H1 (cell line): ENCODE measurements at regions not wholly inside any gene's neighbourhood (a gene's known extent, or its start where the extent isn't known, plus 50 kb on each side); places are given as distances from the start of the nearest gene placed in this dataset.

ENCODE experiments used
- CTCF ChIA-PET: fragments of 300-600 bp; sonication (Branson Sonifier 250); formaldehyde crosslinking; loops from one replicate; lab custom pipeline; 2021; ENCODE audit not compliant: partially characterized antibody; lab: Charles Lee
- POLR2A ChIA-PET: fragments of 300-600 bp; sonication (Branson Sonifier 250); formaldehyde crosslinking; loops from one replicate; lab custom pipeline; 2021; ENCODE audit warnings: inconsistent platforms; ENCODE audit not compliant: partially characterized antibody; lab: Charles Lee
- DNase-seq, 2 experiments: peaks; one replicate each; pipeline versions ENCODE4 v3.0.0 to v3.0.0-alpha.2; 2010 to 2022; ENCODE audit warnings: low spot score in 2 of 2, low read depth in 1 of 2, mixed read lengths in 1 of 2
- FAIRE-seq: peaks from 2 replicates; lab custom pipeline; 2011; peaks lifted over from hg19 to GRCh38; lab: Jason Lieb, UNC
- H2AFZ ChIP-seq: 2 replicates; pipeline ENCODE4 v1.8.1; 2012; ENCODE audit warnings: low read length, inconsistent platforms
- H2AK5ac ChIP-seq: 2 replicates; pipeline ENCODE4 v1.6.1; 2013; ENCODE audit warnings: low read depth, low read length
- H2BK120ac ChIP-seq: replicated peaks from 2 replicates; pipeline ENCODE3; 2013; ENCODE audit warnings: low read depth, low read length, inconsistent platforms
- H2BK12ac ChIP-seq: 2 replicates; pipeline ENCODE4 v1.6.1; 2013; ENCODE audit warnings: low read depth, low read length
- H2BK15ac ChIP-seq: 2 replicates; pipeline ENCODE4 v1.6.1; 2013; ENCODE audit warnings: low read length
- H2BK20ac ChIP-seq: 2 replicates; pipeline ENCODE4 v1.6.1; 2013; ENCODE audit warnings: low read length
- H2BK5ac ChIP-seq: 2 replicates; pipeline ENCODE4 v1.6.1; 2013; ENCODE audit warnings: low read depth, low read length
- H3K14ac ChIP-seq: 2 replicates; pipeline ENCODE4 v1.6.1; 2013; ENCODE audit warnings: inconsistent platforms; ENCODE audit not compliant: insufficient read length
- H3K18ac ChIP-seq: 2 replicates; pipeline ENCODE4 v1.6.1; 2013; ENCODE audit warnings: low read length; ENCODE audit errors: extremely low read depth
- H3K23ac ChIP-seq: 2 replicates; pipeline ENCODE4 v1.6.1; 2013; ENCODE audit warnings: inconsistent platforms; ENCODE audit not compliant: insufficient read length
- H3K23me2 ChIP-seq: 2 replicates; pipeline ENCODE4 v1.6.1; 2013; ENCODE audit warnings: low read depth, low read length
- H3K27ac ChIP-seq: 2 replicates; pipeline ENCODE4 v1.6.1; 2011; ENCODE audit warnings: low read depth, low read length, inconsistent platforms
- H3K27me3 ChIP-seq, 4 experiments: replicated peaks in 1 of 4; 1 replicate in 1 of 4; 2 replicates in 3 of 4; pipeline versions ENCODE4 v1.6.1 to v1.8.1; 2011 to 2013; ENCODE audit warnings: low read length in 3 of 4, mild to moderate bottlenecking in 3 of 4, inconsistent platforms in 2 of 4, mixed read lengths in 2 of 4, moderate library complexity in 1 of 4; ENCODE audit not compliant: control insufficient read depth in 3 of 4, insufficient read depth in 3 of 4; ENCODE audit errors: extremely low read depth in 1 of 4
- H3K36me3 ChIP-seq, 4 experiments: 2 replicates each; pipeline versions ENCODE4 v1.6.1 to v1.8.1; 2011 to 2013; ENCODE audit warnings: mild to moderate bottlenecking in 4 of 4, low read length in 3 of 4, moderate library complexity in 2 of 4, control low read depth in 1 of 4, inconsistent platforms in 1 of 4; ENCODE audit not compliant: insufficient read depth in 4 of 4, control insufficient read depth in 2 of 4
- H3K4ac ChIP-seq: replicated peaks from 2 replicates; pipeline ENCODE3; 2013; ENCODE audit warnings: low read length, low read depth, mixed read lengths, inconsistent platforms; ENCODE audit not compliant: insufficient read length
- H3K4me1 ChIP-seq, 4 experiments: replicated peaks in 1 of 4; 1 replicate in 1 of 4; 2 replicates in 3 of 4; pipeline versions ENCODE4 v1.6.1 to v1.8.1; 2011 to 2013; ENCODE audit warnings: low read length in 3 of 4, inconsistent platforms in 2 of 4, mixed read lengths in 1 of 4; ENCODE audit not compliant: insufficient read depth in 4 of 4, control insufficient read depth in 3 of 4
- H3K4me2 ChIP-seq, 2 experiments: 2 replicates each; pipeline versions ENCODE4 v1.6.1 to v1.8.1; 2011 to 2013; ENCODE audit warnings: low read depth in 2 of 2, low read length in 2 of 2, control low read depth in 1 of 2, inconsistent platforms in 1 of 2, mild to moderate bottlenecking in 1 of 2; ENCODE audit not compliant: insufficient read depth in 1 of 2
- H3K4me3 ChIP-seq, 4 experiments: fragments of 200-600, 300-600 bp in 1 of 4; sonication (generic), shearing (Covaris generic), sonication (Bioruptor Twin) in 1 of 4; 2 replicates each; pipeline versions ENCODE4 v1.5.1 to v1.8.1; 2011 to 2016; ENCODE audit warnings: low read length in 4 of 4, low read depth in 3 of 4, control low read depth in 2 of 4, inconsistent platforms in 2 of 4, mild to moderate bottlenecking in 2 of 4, mixed read lengths in 1 of 4, moderate library complexity in 1 of 4; ENCODE audit not compliant: insufficient read depth in 2 of 4; ENCODE audit errors: extremely low read depth in 1 of 4
- H3K56ac ChIP-seq: replicated peaks from 2 replicates; pipeline ENCODE3; 2013; ENCODE audit warnings: low read depth, mild to moderate bottlenecking, mixed read lengths, low read length, inconsistent platforms; ENCODE audit not compliant: insufficient read length
- H3K79me1 ChIP-seq: 2 replicates; pipeline ENCODE4 v1.6.1; 2013; ENCODE audit warnings: low read depth, low read length, control low read depth
- H3K79me2 ChIP-seq, 2 experiments: 2 replicates each; pipeline versions ENCODE4 v1.6.1 to v1.8.1; 2012 to 2013; ENCODE audit warnings: low read length in 2 of 2, mild to moderate bottlenecking in 2 of 2, inconsistent platforms in 1 of 2; ENCODE audit not compliant: insufficient read depth in 2 of 2, control insufficient read depth in 1 of 2
- H3K9ac ChIP-seq, 4 experiments: replicated peaks in 1 of 4; 1 replicate in 1 of 4; 2 replicates in 3 of 4; pipeline versions ENCODE4 v1.6.1 to v1.8.1; 2011 to 2013; ENCODE audit warnings: low read depth in 3 of 4, low read length in 3 of 4, control low read depth in 2 of 4, mild to moderate bottlenecking in 2 of 4, moderate library complexity in 2 of 4, inconsistent platforms in 1 of 4; ENCODE audit errors: extremely low read depth in 1 of 4
- H3K9me3 ChIP-seq, 2 experiments: 2 replicates each; pipeline versions ENCODE4 v1.6.1 to v1.8.1; 2012 to 2013; ENCODE audit warnings: mild to moderate bottlenecking in 2 of 2, moderate library complexity in 2 of 2, control low read depth in 1 of 2, inconsistent platforms in 1 of 2, low read depth in 1 of 2, low read length in 1 of 2, mixed read lengths in 1 of 2; ENCODE audit not compliant: insufficient read depth in 2 of 2
- H4K20me1 ChIP-seq, 2 experiments: replicated peaks in 1 of 2; 2 replicates each; pipeline versions ENCODE3 to v1.8.1; 2011 to 2013; ENCODE audit warnings: inconsistent platforms in 2 of 2, low read length in 2 of 2, mild to moderate bottlenecking in 1 of 2; ENCODE audit not compliant: insufficient read depth in 2 of 2, control insufficient read depth in 1 of 2
- H4K5ac ChIP-seq: 2 replicates; pipeline ENCODE4 v1.6.1; 2013; ENCODE audit warnings: low read length, low read depth, mixed read lengths, inconsistent platforms; ENCODE audit not compliant: insufficient read length
- H4K8ac ChIP-seq: 2 replicates; pipeline ENCODE4 v1.8.0; 2013; ENCODE audit warnings: mild to moderate bottlenecking, moderate library complexity, low read length, inconsistent platforms; ENCODE audit not compliant: insufficient read depth; ENCODE audit errors: extremely low read depth
- H4K91ac ChIP-seq: replicated peaks from 2 replicates; pipeline ENCODE3; 2013; ENCODE audit warnings: low read length, mixed read lengths, inconsistent platforms; ENCODE audit not compliant: insufficient read length
- BACH1 ChIP-seq: IDR thresholded peaks from 2 replicates; pipeline ENCODE4 v1.6.1; 2012; ENCODE audit warnings: low read length, improper control_type of control experiment
- BRCA1 ChIP-seq: IDR thresholded peaks from 2 replicates; pipeline ENCODE4 v1.6.1; 2012; ENCODE audit warnings: low read depth, low read length, improper control_type of control experiment
- MAFK ChIP-seq: IDR thresholded peaks from 2 replicates; pipeline ENCODE4 v1.6.1; 2012; ENCODE audit warnings: low read depth, mild to moderate bottlenecking, improper control_type of control experiment, low read length
- WGBS, 2 experiments: shearing (Covaris generic) in 1 of 2; methylation state at CpG; one replicate each; pipeline versions ENCODE4 v1.1.6 to v1.1.7; 2013 to 2015; ENCODE audit warnings: low lambda C conversion rate in 2 of 2, mixed read lengths in 2 of 2, inconsistent platforms in 1 of 2, low coverage in 1 of 2, missing lambda C conversion rate in 1 of 2; ENCODE audit not compliant: insufficient replicate concordance in 2 of 2, insufficient coverage in 1 of 2, insufficient read length in 1 of 2; ENCODE audit errors: extremely low coverage in 1 of 2, missing lambda C conversion rate in 1 of 2; 5-methylcytosine and 5-hydroxymethylcytosine counted together

- no peak overlapping the region for H2BK20ac ChIP-seq
- H4K5ac ChIP-seq, result no peak overlapping the region
- H3K23ac ChIP-seq, result no peak overlapping the region
- H3K14ac ChIP-seq, result no peak overlapping the region
- no peak overlapping the region for H3K4me2 ChIP-seq
- H3K4me1 ChIP-seq, result peaks cover 3 to 9% (median 5%) of the 10 kb centered on the region in 4 experiments
- no peak overlapping the region for H3K4ac ChIP-seq
- H3K27ac ChIP-seq, result no peak overlapping the region
- no peak overlapping the region for H2BK5ac ChIP-seq
- no peaks in the 10 kb centered on the region for H4K20me1 ChIP-seq
- H3K9me3 ChIP-seq, result no peaks in the 10 kb centered on the region
- H3K4me3 ChIP-seq, result no peak overlapping the region
- H2BK12ac ChIP-seq, result no peak overlapping the region; the same call in 1 of the 2 replicates
- peak; percentile 73; the same call in 1 of the 2 replicates for TF ChIP-seq MAFK
- TF ChIP-seq BRCA1, result no peak
- TF ChIP-seq BACH1, result peak; percentile 92
- no peaks in the 10 kb centered on the region; a peak in 1 of 7 replicates for H3K27me3 ChIP-seq
- no peak overlapping the region for H2AK5ac ChIP-seq
- no peaks in the 10 kb centered on the region for H3K79me1 ChIP-seq
- H2BK15ac ChIP-seq, result no peak overlapping the region
- no peak overlapping the region for H4K91ac ChIP-seq
- ChIA-PET POLR2A (no interaction called here), CTCF (interaction anchor here (1.0 to 16.9 kb wide), 7 partner anchors 9 to 184 kb away, joined by 3 to 293 read pairs (median 3); no protein-coding TSS in a partner anchor)
- WGBS, 2 experiments, result 79% methylated on average over 11 of the region's 11 CpGs; no CpG with 5 or more reads in 1 of the 2 experiments
- no peak overlapping the region for H2AFZ ChIP-seq
- no peak overlapping the region for H3K56ac ChIP-seq
- no peak for FAIRE-seq
- H4K8ac ChIP-seq, result no peak overlapping the region
- no peak overlapping the region for H3K18ac ChIP-seq
- H3K79me2 ChIP-seq, result no peaks in the 10 kb centered on the region
- H3K36me3 ChIP-seq, result no peaks in the 10 kb centered on the region
- H2BK120ac ChIP-seq, result no peak overlapping the region
- H3K23me2 ChIP-seq, result no peaks in the 10 kb centered on the region; the same call in 1 of the 2 replicates
- no peak overlapping the region for H3K9ac ChIP-seq
- peak in 1 of 2 experiments; percentile 51 for DNase-seq
Measured at GRCh38 chr15:79212589-79213157, 69.8 kb upstream of the ANKRD34C start.
